Activated T-cell treated with anti-CD3 and anti-CD28 coated beads, Interleukin-2, amount 50 U/mL, for 4 hours (primary cell): ENCODE measurements at regions not wholly inside any gene's neighbourhood (a gene's known extent, or its start where the extent isn't known, plus 50 kb on each side); places are given as distances from the start of the nearest gene placed in this dataset.

Source experiments
- ATAC-seq, 2 donors: fragments of 200-7000 bp; cut with Tn5 transposase; one replicate each; pipeline ENCODE4 v1.10.0; 2021
- DNase-seq: peaks from one replicate; pipeline ENCODE4 v3.0.0-alpha.2; 2020
- H3K27me3 Mint-ChIP-seq: one replicate; pipeline ENCODE4 v1.8.0; 2021; ENCODE audit warnings: low read depth, mixed read lengths
- H3K36me3 Mint-ChIP-seq: one replicate; pipeline ENCODE4 v1.8.0; 2022; ENCODE audit warnings: mixed read lengths; ENCODE audit not compliant: insufficient read depth
- H3K4me1 Mint-ChIP-seq: one replicate; pipeline ENCODE4 v1.8.0; 2021; ENCODE audit warnings: low read depth, mixed read lengths
- H3K4me3 Mint-ChIP-seq: one replicate; pipeline ENCODE4 v1.8.0; 2021; ENCODE audit warnings: mild to moderate bottlenecking, moderate library complexity, mixed read lengths
- H3K9me3 Mint-ChIP-seq: one replicate; pipeline ENCODE4 v1.8.0; 2021; ENCODE audit warnings: mixed read lengths

DNA sequence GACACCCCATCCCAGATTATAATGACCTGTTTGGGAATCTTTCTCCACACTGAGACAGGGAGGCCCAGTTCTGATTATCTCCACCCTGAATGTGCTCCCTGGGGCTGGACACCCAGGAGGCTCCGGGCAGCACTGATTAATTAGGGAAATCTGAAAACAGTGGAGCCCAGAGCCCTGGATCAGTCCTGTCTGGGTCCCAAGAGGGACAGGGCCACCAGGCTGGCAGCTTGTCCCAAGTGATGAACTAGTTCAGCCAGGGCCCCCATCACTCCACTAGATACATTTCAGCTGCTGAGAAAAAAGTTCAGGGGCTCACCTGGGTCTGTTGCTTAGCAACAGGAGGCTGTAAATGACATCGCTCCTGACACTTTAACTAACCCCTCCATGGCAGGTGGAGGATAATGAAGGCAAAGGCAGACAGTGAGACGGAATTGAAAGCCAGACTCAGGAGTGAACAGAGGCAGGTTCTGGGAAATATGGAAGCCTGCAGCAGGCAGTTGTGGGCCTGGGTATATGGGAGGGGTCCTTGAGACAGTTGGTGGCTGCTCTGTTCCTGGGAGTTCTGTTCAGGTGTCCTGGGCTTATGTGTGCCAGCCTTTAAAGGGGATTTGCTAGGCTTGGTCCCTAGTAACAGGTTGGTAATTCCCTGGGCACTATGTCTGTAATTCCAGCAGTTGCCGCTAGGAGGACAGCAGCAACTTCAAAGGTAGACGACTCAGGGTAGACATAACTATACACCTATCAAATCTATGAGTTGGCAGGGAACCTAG lies 78.3 kb upstream of the CTNNBL1 start:
- Mint-ChIP-seq H3K4me1 (no peaks in the 10 kb centered on the region), H3K4me3 (no peak overlapping the region), H3K27me3 (peaks cover 35% of the 10 kb centered on the region), H3K9me3 (no peaks in the 10 kb centered on the region), H3K36me3 (no peaks in the 10 kb centered on the region)
- peak; percentile 38 for DNase-seq
- ATAC-seq: peak; percentile 54 to 78

GRCh38 chr20:37611852-37612251 lies 82.0 kb upstream of the CTNNBL1 start:
- H3K36me3 Mint-ChIP-seq: no peaks in the 10 kb centered on the region
- no peak for DNase-seq
- no peak overlapping the region for H3K4me3 Mint-ChIP-seq
- no peaks in the 10 kb centered on the region for H3K9me3 Mint-ChIP-seq
- peaks cover 14% of the 10 kb centered on the region for H3K27me3 Mint-ChIP-seq
- H3K4me1 Mint-ChIP-seq: no peaks in the 10 kb centered on the region
- ATAC-seq: no peak

- Mint-ChIP-seq H3K4me3 (no peak overlapping the region), H3K36me3 (no peaks in the 10 kb centered on the region), H3K27me3 (peaks cover 12% of the 10 kb centered on the region), H3K4me1 (no peaks in the 10 kb centered on the region), H3K9me3 (no peaks in the 10 kb centered on the region)
- no peak for ATAC-seq
- DNase-seq: no peak
Measured at GRCh38 chr20:37611346-37611745, 82.5 kb upstream of the CTNNBL1 start.

DNA sequence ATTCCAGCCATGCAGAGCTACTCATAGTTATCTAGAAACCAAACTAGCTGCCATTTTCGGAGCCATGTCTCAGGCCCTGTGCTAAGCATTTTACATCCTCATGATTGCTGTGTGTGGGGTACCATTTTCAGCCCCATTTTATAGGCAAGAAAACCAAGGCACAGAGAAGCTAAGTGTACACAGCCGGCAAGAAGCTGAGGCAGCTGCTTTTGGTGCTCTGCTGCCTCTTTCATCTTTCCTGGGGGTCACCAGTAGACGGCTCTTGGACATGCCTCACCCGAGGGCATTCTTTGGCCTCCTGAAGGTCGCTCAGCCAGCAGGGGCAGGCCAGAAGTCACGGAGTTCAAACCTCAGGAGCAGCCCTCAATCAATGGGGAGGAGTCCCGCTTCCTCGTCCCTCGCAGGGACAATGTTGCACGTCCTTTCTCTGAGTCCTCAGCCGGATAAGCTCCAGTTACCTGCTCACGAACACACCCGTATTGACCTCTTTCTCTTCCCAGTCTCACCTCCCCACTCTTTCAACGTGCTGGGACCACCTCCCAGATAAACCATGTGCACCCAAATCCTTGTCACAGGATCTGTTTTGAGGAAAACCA lies 82.6 kb upstream of the BLCAP start:
- DNase-seq: no peak
- Mint-ChIP-seq H3K27me3 (peaks cover 10% of the 10 kb centered on the region), H3K4me1 (no peaks in the 10 kb centered on the region), H3K36me3 (no peaks in the 10 kb centered on the region), H3K4me3 (no peak overlapping the region), H3K9me3 (no peaks in the 10 kb centered on the region)
- no peak for ATAC-seq

DNA sequence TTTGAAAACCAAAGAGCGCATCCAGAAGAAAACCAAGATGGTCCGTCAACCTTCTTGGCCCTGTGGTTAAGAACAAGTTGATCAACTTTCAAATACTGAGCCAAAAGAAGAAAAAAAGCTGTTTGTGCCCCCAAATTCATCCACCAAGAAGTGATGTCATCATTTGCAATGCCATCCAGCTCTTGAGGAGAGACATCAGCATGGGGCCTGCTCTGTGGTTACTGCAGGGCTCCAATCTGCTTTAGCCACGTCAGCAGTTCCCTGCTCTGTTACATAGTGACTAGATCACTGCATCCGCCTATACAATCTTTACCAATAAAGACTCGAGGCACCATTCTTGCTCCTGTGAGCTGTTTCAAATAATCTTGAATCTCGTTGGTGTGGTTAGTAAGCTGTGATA lies 75.0 kb upstream of the BLCAP start:
- Mint-ChIP-seq H3K27me3 (peaks cover 34% of the 10 kb centered on the region), H3K36me3 (no peaks in the 10 kb centered on the region), H3K4me1 (no peaks in the 10 kb centered on the region), H3K4me3 (no peak overlapping the region), H3K9me3 (no peaks in the 10 kb centered on the region)
- ATAC-seq (no peak), DNase-seq (no peak)

DNA sequence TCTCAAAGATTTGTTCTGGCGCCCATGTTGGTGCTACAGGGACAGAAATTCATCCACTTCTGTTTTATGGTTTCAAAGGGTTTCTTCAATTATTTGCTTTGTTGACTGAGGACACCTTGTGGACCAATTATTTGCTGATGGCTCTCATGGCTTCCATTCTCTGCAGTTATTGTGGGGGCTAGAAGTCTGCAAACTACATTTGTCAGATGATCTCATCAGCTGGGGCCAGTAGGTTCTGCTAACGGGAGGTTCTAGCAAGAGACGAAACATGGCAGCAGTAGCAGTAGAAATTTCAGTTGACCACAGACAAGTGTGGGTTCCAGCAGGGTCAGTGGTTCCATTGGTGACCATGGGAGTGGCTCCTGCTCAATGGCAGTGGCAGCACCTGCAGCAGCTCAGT lies 72.8 kb upstream of the BLCAP start:
- H3K27me3 Mint-ChIP-seq: peaks cover 42% of the 10 kb centered on the region
- no peak for ATAC-seq

GRCh38 chr20:37598575-37599342 lies 71.1 kb upstream of the BLCAP start:
- H3K4me3 Mint-ChIP-seq: no peak overlapping the region

More for the DNA sequence above, 72.8 kb upstream of the BLCAP start:
- DNase-seq: no peak
- Mint-ChIP-seq H3K36me3 (no peaks in the 10 kb centered on the region), H3K4me1 (no peaks in the 10 kb centered on the region), H3K9me3 (no peaks in the 10 kb centered on the region), H3K4me3 (no peak overlapping the region)

GRCh38 chr20:37598100-37598543 lies 70.4 kb upstream of the BLCAP start:
- Mint-ChIP-seq H3K36me3 (no peaks in the 10 kb centered on the region), H3K4me3 (no peak overlapping the region), H3K9me3 (no peaks in the 10 kb centered on the region), H3K27me3 (peaks cover 33% of the 10 kb centered on the region), H3K4me1 (no peaks in the 10 kb centered on the region)
- DNase-seq: no peak
- no peak for ATAC-seq

More at GRCh38 chr20:37598575-37599342, 71.1 kb upstream of the BLCAP start:
- ATAC-seq: no peak
- peaks cover 32% of the 10 kb centered on the region for H3K27me3 Mint-ChIP-seq
- no peaks in the 10 kb centered on the region for H3K36me3 Mint-ChIP-seq
- no peaks in the 10 kb centered on the region for H3K4me1 Mint-ChIP-seq
- no peak for DNase-seq
- no peaks in the 10 kb centered on the region for H3K9me3 Mint-ChIP-seq

- H3K9me3 Mint-ChIP-seq: no peaks in the 10 kb centered on the region
- ATAC-seq: no peak
- H3K27me3 Mint-ChIP-seq: peaks cover 39% of the 10 kb centered on the region
Measured at GRCh38 chr20:37596890-37597536, 69.3 kb upstream of the BLCAP start.

GRCh38 chr20:37596168-37596567 lies 68.5 kb upstream of the BLCAP start:
- ATAC-seq: no peak
- Mint-ChIP-seq H3K27me3 (peaks cover 41% of the 10 kb centered on the region), H3K4me3 (no peak overlapping the region), H3K4me1 (no peaks in the 10 kb centered on the region), H3K9me3 (no peaks in the 10 kb centered on the region), H3K36me3 (no peaks in the 10 kb centered on the region)
- DNase-seq: no peak

More at GRCh38 chr20:37596890-37597536, 69.3 kb upstream of the BLCAP start:
- no peak overlapping the region for H3K4me3 Mint-ChIP-seq
- no peaks in the 10 kb centered on the region for H3K36me3 Mint-ChIP-seq
- no peaks in the 10 kb centered on the region for H3K4me1 Mint-ChIP-seq
- no peak for DNase-seq

DNA sequence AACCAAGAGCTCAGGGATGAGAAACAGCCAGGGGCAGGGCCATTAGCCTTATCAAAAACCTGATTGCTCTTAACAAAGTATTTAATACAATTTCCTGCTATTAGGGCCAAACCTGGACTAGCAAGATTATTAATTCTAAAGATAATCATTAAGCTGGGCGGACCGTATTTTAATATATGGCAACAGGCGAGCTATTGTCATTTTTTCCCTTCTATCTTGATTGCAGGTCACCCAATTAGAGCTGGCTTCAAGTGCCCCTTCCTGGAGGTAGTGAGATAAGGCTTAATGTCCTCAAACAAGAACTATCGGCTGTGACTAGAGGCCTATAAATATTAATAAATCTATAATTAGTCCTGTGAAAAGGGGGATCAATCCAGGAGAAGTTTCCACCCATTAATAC lies 66.0 kb upstream of the BLCAP start:
- Mint-ChIP-seq H3K4me3 (no peak overlapping the region), H3K27me3 (peaks cover 35% of the 10 kb centered on the region), H3K36me3 (no peaks in the 10 kb centered on the region), H3K4me1 (no peaks in the 10 kb centered on the region), H3K9me3 (no peaks in the 10 kb centered on the region)
- DNase-seq: no peak
- ATAC-seq: no peak

GRCh38 chr20:37590938-37591490 lies 63.3 kb upstream of the BLCAP start:
- Mint-ChIP-seq H3K36me3 (no peaks in the 10 kb centered on the region), H3K9me3 (peaks cover 7% of the 10 kb centered on the region), H3K4me1 (no peaks in the 10 kb centered on the region), H3K4me3 (no peak overlapping the region), H3K27me3 (peaks cover 25% of the 10 kb centered on the region)
- ATAC-seq: no peak
- DNase-seq: no peak

- ATAC-seq (no peak), DNase-seq (no peak)
- Mint-ChIP-seq H3K4me3 (no peak overlapping the region), H3K27me3 (peaks cover 32% of the 10 kb centered on the region), H3K4me1 (no peaks in the 10 kb centered on the region), H3K9me3 (peaks cover 11% of the 10 kb centered on the region), H3K36me3 (peaks cover 2% of the 10 kb centered on the region)
Measured at GRCh38 chr20:37586078-37586477, 58.4 kb upstream of the BLCAP start.

DNA sequence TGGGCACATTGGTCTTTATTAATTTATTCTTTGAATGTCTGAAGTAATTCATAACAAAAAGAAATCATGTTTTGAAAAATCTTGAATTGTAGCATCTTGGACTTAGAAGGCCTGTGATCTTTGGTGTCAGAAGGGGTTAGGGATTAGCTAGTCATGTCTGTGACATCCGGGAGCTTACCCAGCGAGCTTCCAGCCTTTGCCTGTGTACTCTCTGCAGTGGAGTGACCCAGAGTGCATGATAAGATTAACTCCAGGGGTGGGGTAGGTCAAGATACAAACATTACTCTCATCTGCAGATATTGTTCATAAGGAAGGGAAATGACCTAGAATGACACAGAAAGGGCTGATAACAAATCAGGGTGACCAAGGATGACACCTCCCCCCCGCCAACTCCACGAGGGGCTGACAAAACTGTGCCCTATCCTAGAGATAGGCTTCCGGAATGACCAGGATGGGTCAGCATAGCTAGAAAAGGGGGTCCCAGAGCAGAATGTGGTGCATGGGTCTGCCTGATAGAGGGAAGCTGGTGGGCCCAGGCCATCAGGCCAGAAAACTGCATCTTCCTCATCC lies 56.6 kb upstream of the BLCAP start:
- Mint-ChIP-seq H3K4me3 (no peak overlapping the region), H3K4me1 (no peaks in the 10 kb centered on the region), H3K9me3 (peaks cover 11% of the 10 kb centered on the region), H3K36me3 (peaks cover 2% of the 10 kb centered on the region), H3K27me3 (peaks cover 41% of the 10 kb centered on the region)
- no peak for ATAC-seq
- no peak for DNase-seq
